Activated CD8-positive, alpha-beta T cell treated with anti-CD3 and anti-CD28 coated beads for 36 hours (primary cell): ENCODE measurements at regions not wholly inside any gene's neighbourhood (a gene's known extent, or its start where the extent isn't known, plus 50 kb on each side); places are given as distances from the start of the nearest gene placed in this dataset.
A peak's percentile ranks its signal among the peaks of the same experiment; 100 is the strongest.

Experiments
- ATAC-seq: fragments of 200-7000 bp; cut with Tn5 transposase; one replicate; pipeline ENCODE4 v1.10.0; 2021; ENCODE audit warnings: mild to moderate bottlenecking, moderate library complexity
- CTCF ChIA-PET: fragments of 350-600 bp; sonication (Branson Sonifier 250); formaldehyde crosslinking; loops from one replicate; lab custom pipeline; 2021; ENCODE audit warnings: antibody characterized with exemption; lab: Charles Lee
- POLR2A ChIA-PET: fragments of 350-600 bp; sonication (Branson Sonifier 250); formaldehyde crosslinking; loops from one replicate; lab custom pipeline; 2021; ENCODE audit warnings: antibody characterized with exemption; lab: Charles Lee
- DNase-seq: peaks from one replicate; pipeline ENCODE4 v3.0.0-alpha.2; 2020
- H3K27ac Mint-ChIP-seq: one replicate; pipeline ENCODE4 v1.8.0; 2021; ENCODE audit warnings: mild to moderate bottlenecking, mixed read lengths
- H3K27me3 Mint-ChIP-seq: one replicate; pipeline ENCODE4 v1.8.0; 2021; ENCODE audit warnings: mixed read lengths
- H3K36me3 Mint-ChIP-seq: one replicate; pipeline ENCODE4 v1.8.0; 2021; ENCODE audit warnings: low read depth, mixed read lengths
- H3K4me1 Mint-ChIP-seq: one replicate; pipeline ENCODE4 v1.8.0; 2021; ENCODE audit warnings: low read depth, mixed read lengths
- H3K4me3 Mint-ChIP-seq: one replicate; pipeline ENCODE4 v1.8.0; 2021; ENCODE audit warnings: mild to moderate bottlenecking, moderate library complexity, mixed read lengths
- H3K9me3 Mint-ChIP-seq: one replicate; pipeline ENCODE4 v1.8.0; 2021; ENCODE audit warnings: mixed read lengths
- intact Hi-C: fragments of 100-400 bp; cut with micrococcal nuclease; formaldehyde crosslinking; loops from one replicate; pipeline ENCODE4 v1.10.0; 2022
- TF ChIP-seq, protein P1 (sequence below): fragments of 200-600 bp; IDR thresholded peaks from one replicate; pipeline ENCODE4 v1.8.0; 2022; ENCODE audit warnings: antibody characterized with exemption, mild to moderate bottlenecking

DNA sequence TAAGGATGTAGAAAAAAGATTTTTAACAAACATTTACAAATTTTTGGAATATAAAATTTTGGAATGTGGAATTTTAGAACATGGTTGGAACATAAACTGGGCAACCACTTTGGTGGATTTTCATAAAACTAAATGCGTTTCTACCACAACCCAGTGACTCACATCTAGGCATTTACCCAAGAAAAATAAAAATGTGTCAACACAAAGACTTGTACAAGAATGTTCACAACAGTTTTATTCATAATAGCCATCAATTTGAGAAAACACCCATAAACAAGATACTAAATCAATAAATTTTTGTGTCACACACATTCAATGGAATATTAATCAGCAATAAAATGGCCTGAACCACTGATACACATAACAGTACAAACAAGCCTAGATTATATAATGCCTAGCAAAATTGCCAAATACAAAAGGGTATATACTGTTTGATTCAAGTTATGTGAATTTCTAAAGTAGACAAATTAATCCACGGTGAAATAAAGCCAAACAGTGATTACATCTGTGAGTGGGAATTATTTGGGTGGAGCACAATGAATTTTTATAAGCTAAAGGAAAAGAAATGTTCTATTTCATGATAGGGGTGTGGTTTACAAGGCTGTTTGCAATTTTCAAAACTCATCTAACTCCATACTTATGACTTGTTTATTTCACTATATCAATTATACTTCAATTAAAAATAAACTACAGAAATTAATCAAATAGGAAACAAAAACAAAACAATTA lies 415.2 kb upstream of the OR4E1 start:
- H3K36me3 Mint-ChIP-seq: peaks cover 2% of the 10 kb centered on the region
- H3K4me3 Mint-ChIP-seq: no peak overlapping the region
- ChIA-PET POLR2A (no interaction called here), CTCF (interaction anchor here (1.3 kb wide), 1 partner anchor 11 kb away, joined by 5 read pairs; no protein-coding TSS in a partner anchor)
- no peak for ATAC-seq
- no peak for DNase-seq
- peaks cover 20% of the 10 kb centered on the region for H3K4me1 Mint-ChIP-seq
- no peaks in the 10 kb centered on the region for H3K27me3 Mint-ChIP-seq
- TF ChIP-seq, protein P1, sequence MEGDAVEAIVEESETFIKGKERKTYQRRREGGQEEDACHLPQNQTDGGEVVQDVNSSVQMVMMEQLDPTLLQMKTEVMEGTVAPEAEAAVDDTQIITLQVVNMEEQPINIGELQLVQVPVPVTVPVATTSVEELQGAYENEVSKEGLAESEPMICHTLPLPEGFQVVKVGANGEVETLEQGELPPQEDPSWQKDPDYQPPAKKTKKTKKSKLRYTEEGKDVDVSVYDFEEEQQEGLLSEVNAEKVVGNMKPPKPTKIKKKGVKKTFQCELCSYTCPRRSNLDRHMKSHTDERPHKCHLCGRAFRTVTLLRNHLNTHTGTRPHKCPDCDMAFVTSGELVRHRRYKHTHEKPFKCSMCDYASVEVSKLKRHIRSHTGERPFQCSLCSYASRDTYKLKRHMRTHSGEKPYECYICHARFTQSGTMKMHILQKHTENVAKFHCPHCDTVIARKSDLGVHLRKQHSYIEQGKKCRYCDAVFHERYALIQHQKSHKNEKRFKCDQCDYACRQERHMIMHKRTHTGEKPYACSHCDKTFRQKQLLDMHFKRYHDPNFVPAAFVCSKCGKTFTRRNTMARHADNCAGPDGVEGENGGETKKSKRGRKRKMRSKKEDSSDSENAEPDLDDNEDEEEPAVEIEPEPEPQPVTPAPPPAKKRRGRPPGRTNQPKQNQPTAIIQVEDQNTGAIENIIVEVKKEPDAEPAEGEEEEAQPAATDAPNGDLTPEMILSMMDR: no peak
- no peaks in the 10 kb centered on the region for H3K9me3 Mint-ChIP-seq
- H3K27ac Mint-ChIP-seq: no peak overlapping the region
- intact Hi-C loops: no loop called here

DNA sequence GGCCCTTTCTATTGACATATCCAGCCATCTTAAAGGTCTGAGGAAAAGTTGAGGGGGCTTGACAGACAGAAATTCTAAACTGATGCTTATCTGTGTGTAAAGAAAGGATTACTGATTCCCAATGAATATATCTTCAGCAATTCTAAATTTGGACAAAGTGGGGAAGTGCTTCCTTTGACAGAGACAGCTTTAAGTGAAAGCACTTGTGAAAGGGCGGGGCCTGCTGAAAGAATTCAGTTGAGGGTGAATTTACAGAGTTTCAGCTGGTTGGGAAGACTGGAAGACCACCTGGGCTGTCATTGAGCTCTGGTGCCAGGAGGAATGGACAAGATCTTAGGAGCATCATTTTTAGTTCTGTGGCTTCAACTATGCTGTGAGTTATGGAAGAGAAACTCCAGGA lies 412.5 kb upstream of the OR4E1 start:
- ChIA-PET CTCF (interaction anchor here (0.6 to 2.8 kb wide), 6 partner anchors 9 to 717 kb away, joined by 3 to 17 read pairs (median 4); no protein-coding TSS in a partner anchor), POLR2A (no interaction called here)
- Mint-ChIP-seq H3K27ac (peak overlapping the region; percentile 81), H3K9me3 (no peaks in the 10 kb centered on the region), H3K36me3 (peaks cover 2% of the 10 kb centered on the region), H3K4me1 (peaks cover 23% of the 10 kb centered on the region), H3K4me3 (peak overlapping the region; percentile 67), H3K27me3 (no peaks in the 10 kb centered on the region)
- no peak for ATAC-seq
- TF ChIP-seq, protein P1: no peak
- intact Hi-C loops: no loop called here
- DNase-seq: no peak

DNA sequence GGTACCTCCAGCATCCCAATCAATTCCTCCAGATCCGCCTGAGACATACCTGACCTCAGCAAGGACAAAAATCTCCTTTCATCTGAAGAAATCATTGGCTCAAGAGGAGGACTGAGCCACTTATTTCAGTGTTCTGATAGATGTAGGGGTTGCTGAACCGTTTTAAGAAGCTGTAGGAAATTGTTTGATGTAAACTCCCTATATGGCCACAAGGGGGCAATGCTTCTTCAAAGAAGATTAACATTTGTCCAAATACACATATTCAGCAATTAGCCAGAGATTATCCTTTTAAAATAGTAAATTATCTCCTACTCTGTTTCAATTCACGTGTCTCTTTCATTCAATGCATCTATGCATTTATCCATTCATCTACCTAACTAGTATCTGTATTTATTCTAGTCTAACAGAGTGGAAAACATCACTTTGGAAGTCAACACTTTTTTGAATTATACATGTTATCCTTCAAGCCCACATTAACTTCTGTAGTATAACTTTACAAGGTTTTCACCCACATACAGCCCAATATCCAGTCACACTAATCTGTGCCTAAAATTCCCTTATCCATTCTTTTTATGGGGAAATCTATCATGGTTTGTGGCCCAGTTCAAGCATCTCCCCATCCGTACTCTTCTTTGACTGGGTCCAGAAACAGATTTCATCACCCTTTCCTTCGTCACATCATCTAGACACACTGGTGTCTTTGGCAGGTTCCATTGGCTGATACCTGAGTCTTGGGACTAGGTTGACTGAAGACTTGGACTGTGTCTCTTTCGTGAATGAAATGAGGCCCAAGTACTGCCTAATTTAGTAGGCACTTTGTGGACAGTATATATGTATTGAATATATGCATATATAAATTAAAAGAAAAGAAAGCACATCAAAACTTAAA lies 411.0 kb upstream of the OR4E1 start:
- CTCF ChIA-PET: interaction anchor here (0.6 to 2.8 kb wide), 11 partner anchors 9 to 94 kb away, joined by 3 to 18 read pairs (median 3); no protein-coding TSS in a partner anchor

DNA sequence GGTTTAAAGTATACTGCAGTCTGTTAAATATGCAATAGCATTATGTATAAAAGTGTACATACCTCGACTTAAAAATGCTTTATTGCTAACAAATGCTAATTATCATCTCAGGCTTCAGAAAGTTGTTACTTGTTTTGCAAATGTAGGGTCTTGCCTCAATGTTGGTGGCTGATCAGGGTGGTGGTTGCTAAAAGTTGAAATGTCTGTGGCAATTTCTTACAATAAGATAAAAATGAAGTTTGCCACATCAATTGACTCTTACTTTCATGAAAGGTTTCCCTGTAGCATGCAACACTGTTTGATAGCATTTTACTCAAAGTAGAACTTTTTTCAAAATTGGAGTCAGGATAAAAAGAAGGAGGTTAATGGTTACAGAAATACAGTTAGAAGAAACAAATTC lies 407.7 kb upstream of the OR4E1 start:
- H3K4me3 Mint-ChIP-seq: peak overlapping the region; percentile 4
- TF ChIP-seq, protein P1: no peak
- ATAC-seq (peak; percentile 13), DNase-seq (no peak)
- peak overlapping the region; percentile 46 for H3K27ac Mint-ChIP-seq
- ChIA-PET POLR2A (no interaction called here), CTCF (no interaction called here)
- H3K27me3 Mint-ChIP-seq: no peaks in the 10 kb centered on the region
- H3K36me3 Mint-ChIP-seq: peaks cover 2% of the 10 kb centered on the region
- H3K9me3 Mint-ChIP-seq: no peaks in the 10 kb centered on the region
- H3K4me1 Mint-ChIP-seq: peaks cover 35% of the 10 kb centered on the region
- intact Hi-C loops: loop anchor here (5.0 kb wide), 1 partner anchor 34 kb away; no protein-coding TSS in a partner anchor

More for the DNA sequence above, 411.0 kb upstream of the OR4E1 start:
- Mint-ChIP-seq H3K9me3 (no peaks in the 10 kb centered on the region), H3K27ac (peak overlapping the region; percentile 87), H3K4me1 (peaks cover 26% of the 10 kb centered on the region), H3K27me3 (no peaks in the 10 kb centered on the region), H3K4me3 (peak overlapping the region; percentile 67), H3K36me3 (peaks cover 2% of the 10 kb centered on the region)
- peak; percentile 31 for DNase-seq
- intact Hi-C loops: loop anchor here (2.0 to 5.0 kb wide), 2 partner anchors 16 to 37 kb away; no protein-coding TSS in a partner anchor
- peak; percentile 71 for ATAC-seq
- POLR2A ChIA-PET: no interaction called here
- TF ChIP-seq, protein P1: peak; percentile 50
